Esophagus squamous epithelium (tissue), 4 donors: ENCODE measurements at regions not wholly inside any gene's neighbourhood (a gene's known extent, or its start where the extent isn't known, plus 50 kb on each side); places are given as distances from the start of the nearest gene placed in this dataset.

Experiments
- CTCF ChIP-seq, 6 experiments: fragments of 450-650 bp in 4 of 6; fragments of 200-600 bp in 2 of 6; sonication (generic) in 2 of 6; IDR thresholded peaks; one replicate each; pipeline ENCODE4 v1.5.1; 2016 to 2019; ENCODE audit warnings: antibody characterized with exemption in 6 of 6, mild to moderate bottlenecking in 4 of 6, moderate library complexity in 4 of 6
- POLR2A ChIP-seq, 4 donors: fragments of 450-650 bp; IDR thresholded peaks; one replicate each; pipeline ENCODE4 v1.6.1; 2017; ENCODE audit warnings: antibody characterized with exemption in 4 of 4, mild to moderate bottlenecking in 4 of 4, moderate library complexity in 3 of 4

- TF ChIP-seq CTCF (IDR thresholded peaks at IDR 0.05) (no peak), POLR2A (IDR thresholded peaks at IDR 0.05) (no peak)
Measured at GRCh38 chr20:60667641-60668040, 584.4 kb upstream of the CDH4 start.
